Fibroblast of the aortic adventitia (primary cell): ENCODE measurements at regions not wholly inside any gene's neighbourhood (a gene's known extent, or its start where the extent isn't known, plus 50 kb on each side); places are given as distances from the start of the nearest gene placed in this dataset.
"Not testable (repeated sequence)": the region's sequence is repeated elsewhere in the genome, so short reads cannot be mapped to it uniquely, and the experiment has no call there.

Experiments used
- DNase-seq: peaks from one replicate; pipeline ENCODE4 v3.0.0-alpha.2; 2010; ENCODE audit warnings: low read depth
- H3K4me3 ChIP-seq: 2 replicates; pipeline ENCODE4 v1.5.1; 2011; ENCODE audit warnings: low read depth, mild to moderate bottlenecking, control low read depth, low read length, moderate library complexity
- CTCF ChIP-seq: IDR thresholded peaks from 2 replicates; pipeline ENCODE4 v1.5.1; 2011; ENCODE audit warnings: mild to moderate bottlenecking, low read length, control low read depth, inconsistent platforms; ENCODE audit not compliant: insufficient read depth

GRCh38 chr2:132220589-132220988 lies 58.8 kb upstream of the ANKRD30BL start:
- H3K4me3 ChIP-seq, DNase-seq: not testable (repeated sequence)

DNA sequence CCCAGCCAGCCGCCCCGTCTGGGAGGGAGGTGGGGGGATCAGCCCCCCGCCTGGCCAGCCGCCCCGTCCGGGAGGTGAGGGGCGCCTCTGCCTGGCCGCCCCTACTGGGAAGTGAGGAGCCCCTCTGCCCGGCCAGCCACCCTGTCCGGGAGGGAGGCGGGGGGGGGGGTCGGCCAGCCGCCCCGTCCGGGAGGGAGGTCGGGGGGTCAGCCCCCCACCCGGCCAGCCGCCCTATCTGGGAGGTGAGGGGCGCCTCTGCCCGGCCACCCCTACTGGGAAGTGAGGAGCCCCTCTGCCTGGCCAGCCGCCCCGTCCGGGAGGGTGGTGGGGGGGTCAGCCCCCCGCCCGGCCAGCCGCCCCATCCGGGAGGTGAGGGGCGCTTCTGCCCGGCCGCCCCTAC lies 60.1 kb upstream of the ANKRD30BL start:
- H3K4me3 ChIP-seq, DNase-seq: not testable (repeated sequence)

DNA sequence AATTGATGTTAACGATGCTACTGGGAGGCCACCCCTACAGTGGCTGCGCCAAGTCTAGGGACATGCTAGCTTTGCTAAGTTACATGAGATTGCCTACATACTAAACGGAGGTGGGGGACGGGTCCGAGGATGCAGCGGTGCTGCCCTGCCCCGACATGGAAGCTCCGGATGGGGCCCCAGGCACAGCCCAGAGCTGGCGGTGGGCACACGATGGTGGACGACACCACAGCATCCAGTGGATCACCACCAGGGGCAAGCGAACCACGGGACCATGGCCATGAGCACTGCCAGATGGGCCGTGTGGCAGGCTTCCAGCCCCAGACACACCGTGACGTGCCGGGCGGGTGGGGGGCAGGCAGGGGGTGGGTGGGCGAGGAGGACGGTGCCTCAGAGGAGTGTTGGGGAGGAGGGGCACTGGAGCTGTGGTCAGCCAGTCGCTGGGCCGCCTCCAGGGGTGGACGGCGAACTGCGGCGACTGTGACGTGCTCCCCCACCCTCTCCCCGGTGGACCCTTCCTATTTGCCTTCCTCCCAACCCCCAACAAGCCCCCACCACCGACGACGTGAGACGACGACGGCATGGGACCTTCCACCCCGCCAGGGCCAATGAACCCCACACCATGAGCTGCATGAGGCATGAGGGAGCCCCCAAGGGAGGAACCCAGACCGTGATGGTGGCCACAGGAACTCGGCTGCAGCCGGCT lies 90.6 kb upstream of the ANKRD30BL start:
- no peak overlapping the region for H3K4me3 ChIP-seq
- DNase-seq = no peak
- TF ChIP-seq CTCF = no peak

- H3K4me3 ChIP-seq = no peak overlapping the region
- no peak for DNase-seq
- TF ChIP-seq CTCF = no peak
Observed at GRCh38 chr2:132252894-132253264, 91.1 kb upstream of the ANKRD30BL start.

- TF ChIP-seq CTCF = no peak
- DNase-seq = no peak
- no peak overlapping the region for H3K4me3 ChIP-seq
Observed at GRCh38 chr2:132253496-132254305, 91.9 kb upstream of the ANKRD30BL start.

DNA sequence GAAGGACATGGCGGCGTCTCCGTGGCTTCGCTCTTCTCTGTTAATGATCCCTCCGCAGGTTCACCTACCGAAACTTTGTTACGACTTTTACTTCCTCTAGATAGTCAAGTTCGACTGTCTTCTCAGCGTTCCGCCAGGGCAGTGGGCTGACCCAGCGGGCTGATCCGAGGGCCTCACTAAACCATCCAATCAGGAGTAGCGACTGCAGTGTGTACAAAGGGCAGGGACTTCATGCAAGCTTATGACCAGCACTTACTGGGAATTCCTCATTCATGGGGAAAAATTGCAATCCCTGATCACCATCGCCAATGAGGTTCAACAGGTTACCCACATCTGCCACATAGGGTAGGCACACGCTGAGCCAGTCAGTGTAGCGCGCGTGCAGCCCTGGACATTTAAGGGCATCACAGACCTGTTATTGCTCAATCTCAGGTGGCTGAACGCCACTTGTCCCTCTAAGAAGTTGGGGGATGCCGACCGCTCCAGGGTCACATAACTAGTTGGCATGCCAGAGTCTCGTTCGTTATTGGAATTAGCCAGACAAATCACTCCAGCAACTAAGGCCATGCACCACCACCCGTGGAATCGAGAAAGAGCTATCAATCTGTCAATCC lies 92.7 kb upstream of the ANKRD30BL start:
- not testable (repeated sequence) for H3K4me3 ChIP-seq, DNase-seq

DNA sequence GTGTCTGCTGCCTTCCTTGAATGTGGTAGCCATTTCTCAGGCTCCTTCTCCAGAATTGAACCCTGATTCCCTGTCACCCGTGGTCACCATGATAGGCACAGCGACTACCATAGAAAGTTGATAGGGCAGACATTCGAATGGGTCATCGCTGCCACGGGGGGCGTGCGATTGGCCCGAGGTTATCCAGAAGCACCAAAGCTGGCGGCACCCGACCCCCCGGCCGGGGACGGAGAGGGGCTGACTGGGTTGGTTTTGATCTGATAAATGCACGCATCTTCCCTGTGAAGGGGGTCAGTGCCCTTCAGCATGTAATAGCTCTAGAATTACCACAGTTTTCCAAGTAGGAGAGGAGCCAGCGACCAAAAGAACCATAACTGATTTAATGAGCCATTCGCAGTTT lies 94.0 kb upstream of the ANKRD30BL start:
- TF ChIP-seq CTCF = no peak
- no peak for DNase-seq
- H3K4me3 ChIP-seq = no peak overlapping the region

GRCh38 chr2:132256251-132256902 lies 94.6 kb upstream of the ANKRD30BL start:
- TF ChIP-seq CTCF = no peak
- H3K4me3 ChIP-seq = no peak overlapping the region
- no peak for DNase-seq

GRCh38 chr2:132256903-132257300 lies 95.2 kb upstream of the ANKRD30BL start:
- DNase-seq = not testable (repeated sequence)

DNA sequence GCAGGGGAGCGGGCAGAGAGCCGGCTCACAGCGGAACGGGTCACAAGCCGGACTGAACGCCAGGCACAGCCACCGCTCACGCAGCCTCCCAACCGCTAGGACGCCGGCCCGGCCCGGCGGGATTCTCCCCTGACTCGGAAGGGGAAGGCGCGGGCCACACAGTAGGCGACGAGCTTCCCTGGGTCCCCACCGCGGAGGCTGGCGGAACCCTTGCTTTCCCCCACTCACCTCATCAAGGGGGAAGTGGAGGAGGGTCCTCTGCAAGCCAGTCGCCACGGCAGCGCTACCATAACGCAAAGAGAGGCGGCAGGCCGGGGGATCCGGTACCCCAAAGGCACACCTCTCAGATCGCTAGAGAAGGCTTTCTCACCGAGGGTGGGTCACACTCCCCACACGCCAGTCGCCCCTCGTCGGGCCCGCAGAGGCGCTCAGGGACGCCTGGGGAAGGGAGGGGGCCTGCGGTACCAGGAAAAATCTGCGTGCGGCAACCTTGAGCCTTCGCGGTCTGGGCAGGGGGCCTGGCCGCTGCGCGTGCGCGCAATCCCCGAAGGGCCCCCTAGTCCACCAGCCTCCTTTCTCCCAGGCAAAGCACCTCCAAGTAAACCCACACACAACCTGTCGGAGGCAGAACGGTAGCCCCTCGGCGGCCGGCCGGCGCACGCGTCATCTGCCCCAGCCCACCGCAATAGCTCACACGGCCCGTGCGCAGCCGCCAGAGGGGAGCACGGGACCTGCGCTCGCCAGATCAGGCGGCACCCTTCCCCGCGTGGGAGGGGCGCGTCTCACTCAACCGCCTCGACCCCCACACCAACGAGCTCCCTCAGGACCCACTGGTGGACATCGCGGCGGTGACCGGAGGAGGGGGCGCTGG lies 95.8 kb upstream of the ANKRD30BL start:
- H3K4me3 ChIP-seq, DNase-seq: not testable (repeated sequence)

More at GRCh38 chr2:132256903-132257300, 95.2 kb upstream of the ANKRD30BL start:
- not testable (repeated sequence) for H3K4me3 ChIP-seq

DNA sequence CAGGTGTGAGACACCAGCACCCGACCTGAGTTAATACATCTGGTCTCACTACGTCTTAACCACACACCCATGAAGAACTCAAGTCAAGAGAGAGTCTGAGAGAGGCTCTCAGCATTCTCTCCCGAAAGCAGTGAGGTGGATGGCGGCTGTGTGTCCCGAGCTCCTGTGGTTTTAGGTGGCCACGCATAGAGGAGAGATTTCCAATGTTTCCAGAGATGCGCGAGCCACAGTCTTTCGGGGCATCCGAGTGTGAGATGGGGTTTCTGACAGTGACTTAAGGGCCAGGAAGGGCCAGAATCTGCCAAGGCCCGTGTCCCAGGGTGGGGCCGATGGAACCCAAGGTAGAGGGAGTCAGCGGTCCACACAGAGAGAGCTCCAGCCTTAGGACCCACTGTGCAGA lies 97.5 kb upstream of the ANKRD30BL start:
- DNase-seq, H3K4me3 ChIP-seq: not testable (repeated sequence)
